ENCODE measurements at regions not wholly inside any gene's neighbourhood (a gene's known extent, or its start where the extent isn't known, plus 50 kb on each side); places are given as distances from the start of the nearest gene placed in this dataset.
A peak's percentile ranks its signal among the peaks of the same experiment; 100 is the strongest.

- Histone ChIP-seq H3K9ac (ENCODE audit: insufficient read length) (no peak overlapping the region), H3K27ac (peak overlapping the region; percentile 49), H3K4me3 (0 out of 2 replicates have a peak overlapping the region, but pooled peaks have one; percentile 14), H3K9me3 (ENCODE audit: low read depth, low read length) (no peaks in the 10 kb centered on the region), H3K36me3 (ENCODE audit: insufficient read depth, low read length) (no peaks in the 10 kb centered on the region)
- TF ChIP-seq EZH2 (IDR thresholded peaks at IDR 0.05) (no peak), POLR2AphosphoS5 (IDR thresholded peaks at IDR 0.05; ENCODE audit: borderline replicate concordance, low read depth, low read length) (no peak), FOXP2 (optimal IDR thresholded peaks at IDR 0.05; ENCODE audit: control extremely low read depth, extremely low read length, insufficient read depth) (no peak)
- no peak for DNase-seq (ENCODE audit: low read depth, low spot score)
Observed at GRCh38 chr5:104267320-104268015, 704.9 kb upstream of the NUDT12 start.

GRCh38 chr5:104266161-104266560 lies 703.6 kb upstream of the NUDT12 start:
- DNase-seq (ENCODE audit: low read depth, low spot score): no peak
- H3K9me3 ChIP-seq (ENCODE audit: low read depth, low read length): no peaks in the 10 kb centered on the region
- 0 out of 2 replicates have a peak overlapping the region, but pooled peaks have one; percentile 26 for H3K27ac ChIP-seq
- no peaks in the 10 kb centered on the region for H3K36me3 ChIP-seq (ENCODE audit: insufficient read depth, low read length)
- H3K9ac ChIP-seq (ENCODE audit: insufficient read length): no peak overlapping the region
- no peak for TF ChIP-seq EZH2 (IDR thresholded peaks at IDR 0.05)
- TF ChIP-seq FOXP2 (optimal IDR thresholded peaks at IDR 0.05; ENCODE audit: control extremely low read depth, extremely low read length, insufficient read depth): no peak
- no peak for TF ChIP-seq POLR2AphosphoS5 (IDR thresholded peaks at IDR 0.05; ENCODE audit: borderline replicate concordance, low read depth, low read length)
- H3K4me3 ChIP-seq: no peak overlapping the region

GRCh38 chr5:104265531-104266140 lies 703.0 kb upstream of the NUDT12 start:
- H3K9ac ChIP-seq (ENCODE audit: insufficient read length): no peak overlapping the region
- no peaks in the 10 kb centered on the region for H3K9me3 ChIP-seq (ENCODE audit: low read depth, low read length)
- no peak overlapping the region for H3K4me3 ChIP-seq
- no peak for DNase-seq (ENCODE audit: low read depth, low spot score)
- no peaks in the 10 kb centered on the region for H3K36me3 ChIP-seq (ENCODE audit: insufficient read depth, low read length)
- TF ChIP-seq FOXP2 (optimal IDR thresholded peaks at IDR 0.05; ENCODE audit: control extremely low read depth, extremely low read length, insufficient read depth) (no peak), EZH2 (IDR thresholded peaks at IDR 0.05) (no peak), POLR2AphosphoS5 (IDR thresholded peaks at IDR 0.05; ENCODE audit: borderline replicate concordance, low read depth, low read length) (no peak)
- 0 out of 2 replicates have a peak overlapping the region, but pooled peaks have one; percentile 26 for H3K27ac ChIP-seq

- no peak for TF ChIP-seq FOXP2 (optimal IDR thresholded peaks at IDR 0.05; ENCODE audit: control extremely low read depth, extremely low read length, insufficient read depth)
- no peak for TF ChIP-seq POLR2AphosphoS5 (IDR thresholded peaks at IDR 0.05; ENCODE audit: borderline replicate concordance, low read depth, low read length)
- TF ChIP-seq EZH2 (IDR thresholded peaks at IDR 0.05): no peak
- DNase-seq (ENCODE audit: low read depth, low spot score): no peak
- Histone ChIP-seq H3K36me3 (ENCODE audit: insufficient read depth, low read length) (no peaks in the 10 kb centered on the region), H3K9me3 (ENCODE audit: low read depth, low read length) (no peaks in the 10 kb centered on the region), H3K27ac (no peak overlapping the region), H3K4me3 (no peak overlapping the region), H3K9ac (ENCODE audit: insufficient read length) (no peak overlapping the region)
Observed at GRCh38 chr5:104247260-104247659, 684.7 kb upstream of the NUDT12 start.

GRCh38 chr5:104241046-104241445 lies 678.5 kb upstream of the NUDT12 start:
- Histone ChIP-seq H3K36me3 (ENCODE audit: insufficient read depth, low read length) (no peaks in the 10 kb centered on the region), H3K27ac (peak overlapping the region; percentile 82), H3K4me3 (0 out of 2 replicates have a peak overlapping the region, but pooled peaks have one; percentile 12), H3K9ac (ENCODE audit: insufficient read length) (no peak overlapping the region), H3K9me3 (ENCODE audit: low read depth, low read length) (no peaks in the 10 kb centered on the region)
- TF ChIP-seq POLR2AphosphoS5 (IDR thresholded peaks at IDR 0.05; ENCODE audit: borderline replicate concordance, low read depth, low read length) (no peak), FOXP2 (optimal IDR thresholded peaks at IDR 0.05; ENCODE audit: control extremely low read depth, extremely low read length, insufficient read depth) (no peak), EZH2 (IDR thresholded peaks at IDR 0.05) (no peak)
- no peak for DNase-seq (ENCODE audit: low read depth, low spot score)

- Histone ChIP-seq H3K9me3 (ENCODE audit: low read depth, low read length) (no peaks in the 10 kb centered on the region), H3K4me3 (no peak overlapping the region), H3K36me3 (ENCODE audit: insufficient read depth, low read length) (no peaks in the 10 kb centered on the region), H3K27ac (no peak overlapping the region), H3K9ac (ENCODE audit: insufficient read length) (no peak overlapping the region)
- TF ChIP-seq EZH2 (IDR thresholded peaks at IDR 0.05) (no peak), POLR2AphosphoS5 (IDR thresholded peaks at IDR 0.05; ENCODE audit: borderline replicate concordance, low read depth, low read length) (no peak), FOXP2 (optimal IDR thresholded peaks at IDR 0.05; ENCODE audit: control extremely low read depth, extremely low read length, insufficient read depth) (no peak)
- DNase-seq (ENCODE audit: low read depth, low spot score): no peak
Observed at GRCh38 chr5:104237586-104237985, 675.0 kb upstream of the NUDT12 start.

- no peak for TF ChIP-seq EZH2 (IDR thresholded peaks at IDR 0.05)
- no peak for TF ChIP-seq FOXP2 (optimal IDR thresholded peaks at IDR 0.05; ENCODE audit: control extremely low read depth, extremely low read length, insufficient read depth)
- TF ChIP-seq POLR2AphosphoS5 (IDR thresholded peaks at IDR 0.05; ENCODE audit: borderline replicate concordance, low read depth, low read length): no peak
- Histone ChIP-seq H3K36me3 (ENCODE audit: insufficient read depth, low read length) (no peaks in the 10 kb centered on the region), H3K4me3 (no peak overlapping the region), H3K27ac (no peak overlapping the region), H3K9me3 (ENCODE audit: low read depth, low read length) (no peaks in the 10 kb centered on the region), H3K9ac (ENCODE audit: insufficient read length) (no peak overlapping the region)
- no peak for DNase-seq (ENCODE audit: low read depth, low spot score)
Observed at GRCh38 chr5:104223885-104224773, 661.5 kb upstream of the NUDT12 start.

GRCh38 chr5:104218200-104218599 lies 655.6 kb upstream of the NUDT12 start:
- Histone ChIP-seq H3K27ac (no peak overlapping the region), H3K9ac (ENCODE audit: insufficient read length) (no peak overlapping the region), H3K9me3 (ENCODE audit: low read depth, low read length) (no peaks in the 10 kb centered on the region), H3K36me3 (ENCODE audit: insufficient read depth, low read length) (no peaks in the 10 kb centered on the region), H3K4me3 (no peak overlapping the region)
- TF ChIP-seq POLR2AphosphoS5 (IDR thresholded peaks at IDR 0.05; ENCODE audit: borderline replicate concordance, low read depth, low read length) (no peak), FOXP2 (optimal IDR thresholded peaks at IDR 0.05; ENCODE audit: control extremely low read depth, extremely low read length, insufficient read depth) (no peak), EZH2 (IDR thresholded peaks at IDR 0.05) (no peak)
- DNase-seq (ENCODE audit: low read depth, low spot score): no peak

Data from SK-N-MC (cell line).